ENCODE measurements at regions not wholly inside any gene's neighbourhood (a gene's known extent, or its start where the extent isn't known, plus 50 kb on each side); places are given as distances from the start of the nearest gene placed in this dataset.

DNA sequence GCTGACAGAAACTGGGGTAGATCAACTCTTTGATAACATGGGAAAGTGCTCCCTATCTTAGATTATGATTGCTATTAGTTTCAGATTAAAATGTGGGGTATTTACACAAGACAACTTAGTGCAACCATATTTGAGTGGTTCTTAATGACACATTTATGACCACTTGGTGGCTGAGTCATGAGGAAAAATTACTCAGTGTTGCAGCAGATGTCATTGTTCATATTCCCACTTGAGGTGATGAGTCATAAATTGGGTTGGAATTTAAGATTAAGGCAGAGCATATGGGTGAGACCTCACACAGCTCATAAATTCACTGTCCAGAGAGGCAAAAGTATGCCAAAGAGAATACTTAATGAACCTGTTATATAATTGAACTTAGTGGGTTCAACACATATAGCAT is 408.3 kb downstream of the DMRT2 start:
- intact Hi-C loops (cut with micrococcal nuclease) = no loop called here
- ChIA-PET CTCF (no interaction called here), POLR2A (no interaction called here)
- FAIRE-seq = no peak
- Histone ChIP-seq H3K4me1 (ENCODE audit: control insufficient read depth, extremely low read depth, insufficient read depth, low read length) (no peaks in the 10 kb centered on the region), H3K4me3 (replicated peaks in 1 of 3; ENCODE audit: insufficient read depth in 1 of 3, low read depth in 1 of 3, low read length in 3 of 3) (no peak overlapping the region), H3K4me2 (ENCODE audit: insufficient read depth, low read length) (no peak overlapping the region), H3K9me1 (replicated peaks; ENCODE audit: control insufficient read depth, extremely low read depth, insufficient read depth, low read length) (no peaks in the 10 kb centered on the region), H3K36me3 (ENCODE audit: control insufficient read depth in 2 of 2, extremely low read depth in 1 of 2, insufficient read depth in 2 of 2, low read length in 2 of 2) (no peaks in the 10 kb centered on the region), H3K9ac (replicated peaks; ENCODE audit: extremely low read depth, insufficient read depth, low read length) (no peak overlapping the region), H3K9me3 (replicated peaks; ENCODE audit: control insufficient read depth, insufficient read depth, low read length) (peaks cover 6% of the 10 kb centered on the region), H3K27me3 (ENCODE audit: control insufficient read depth in 2 of 2, insufficient read depth in 2 of 2, low read length in 2 of 2) (no peaks in the 10 kb centered on the region), H4K20me1 (replicated peaks; ENCODE audit: control insufficient read depth, extremely low read depth, insufficient read depth, low read length) (no peaks in the 10 kb centered on the region), H3K79me2 (ENCODE audit: control insufficient read depth, insufficient read depth, low read length) (no peaks in the 10 kb centered on the region), H2AFZ (ENCODE audit: low read depth, low read length) (no peak overlapping the region), H3K27ac (ENCODE audit: insufficient read depth, low read depth, low read length) (no peak overlapping the region)
- no peak for DNase-seq (ENCODE audit: low read depth, low spot score)
- TF ChIP-seq JUN (IDR thresholded peaks at IDR 0.05; ENCODE audit: borderline replicate concordance, insufficient read depth, insufficient read length, low read depth) = peak; percentile 46
- TF ChIP-seq FOS (IDR thresholded peaks at IDR 0.05; ENCODE audit: borderline replicate concordance, insufficient read depth, low read length) = no peak
- dilution Hi-C loops (cut with MboI; ENCODE audit: extremely low pct_ligation_motif_present, low sequenced_read_pairs) = no loop called here
- BruUV-seq (replicated peaks) = no TSS peak

- Histone ChIP-seq H4K20me1 (replicated peaks; ENCODE audit: control insufficient read depth, extremely low read depth, insufficient read depth, low read length) (no peaks in the 10 kb centered on the region), H3K27ac (ENCODE audit: insufficient read depth, low read depth, low read length) (no peak overlapping the region), H2AFZ (ENCODE audit: low read depth, low read length) (no peak overlapping the region), H3K9me1 (replicated peaks; ENCODE audit: control insufficient read depth, extremely low read depth, insufficient read depth, low read length) (no peaks in the 10 kb centered on the region), H3K79me2 (ENCODE audit: control insufficient read depth, insufficient read depth, low read length) (no peaks in the 10 kb centered on the region), H3K9me3 (replicated peaks; ENCODE audit: control insufficient read depth, insufficient read depth, low read length) (peaks cover 6% of the 10 kb centered on the region), H3K27me3 (ENCODE audit: control insufficient read depth in 2 of 2, insufficient read depth in 2 of 2, low read length in 2 of 2) (no peaks in the 10 kb centered on the region), H3K4me1 (ENCODE audit: control insufficient read depth, extremely low read depth, insufficient read depth, low read length) (no peaks in the 10 kb centered on the region), H3K4me2 (ENCODE audit: insufficient read depth, low read length) (no peak overlapping the region), H3K36me3 (ENCODE audit: control insufficient read depth in 2 of 2, extremely low read depth in 1 of 2, insufficient read depth in 2 of 2, low read length in 2 of 2) (no peaks in the 10 kb centered on the region), H3K9ac (replicated peaks; ENCODE audit: extremely low read depth, insufficient read depth, low read length) (no peak overlapping the region), H3K4me3 (replicated peaks in 1 of 3; ENCODE audit: insufficient read depth in 1 of 3, low read depth in 1 of 3, low read length in 3 of 3) (no peak overlapping the region)
- CTCF ChIA-PET = no interaction called here
- FAIRE-seq (no peak), DNase-seq (ENCODE audit: low read depth, low spot score) (no peak)
- POLR2A ChIA-PET = no interaction called here
- BruUV-seq (replicated peaks) = no TSS peak
- dilution Hi-C loops (cut with MboI; ENCODE audit: extremely low pct_ligation_motif_present, low sequenced_read_pairs) (no loop called here), intact Hi-C loops (cut with micrococcal nuclease) (no loop called here)
- TF ChIP-seq POLR2A (IDR thresholded peaks at IDR 0.05; ENCODE audit: low read depth, low read length) (no peak), EZH2 (IDR thresholded peaks at IDR 0.05; ENCODE audit: borderline replicate concordance, low read depth, low read length, severe bottlenecking) (no peak), FOS (IDR thresholded peaks at IDR 0.05; ENCODE audit: borderline replicate concordance, insufficient read depth, low read length) (no peak), GATA2 (IDR thresholded peaks at IDR 0.05; ENCODE audit: insufficient read depth, insufficient read length, low read depth, low read length) (no peak), JUN (IDR thresholded peaks at IDR 0.05; ENCODE audit: borderline replicate concordance, insufficient read depth, insufficient read length, low read depth) (no peak), CTCF (IDR thresholded peaks at IDR 0.05; ENCODE audit: extremely low read depth in 1 of 2, insufficient read depth in 1 of 2, low read depth in 1 of 2, low read length in 2 of 2) (no peak), POLR2AphosphoS5 (IDR thresholded peaks at IDR 0.05; ENCODE audit: insufficient read depth, low read depth, low read length) (no peak), MYC (IDR thresholded peaks at IDR 0.05; ENCODE audit: low read depth, low read length) (no peak), MAX (IDR thresholded peaks at IDR 0.05; ENCODE audit: insufficient read depth, insufficient read length) (no peak)
These were observed 410.1 kb downstream of the DMRT2 start for GRCh38 chr9:1460143-1460769.

Data from endothelial cell of umbilical vein (primary cell).